Neural cell (in vitro differentiated cells): ENCODE measurements at regions not wholly inside any gene's neighbourhood (a gene's known extent, or its start where the extent isn't known, plus 50 kb on each side); places are given as distances from the start of the nearest gene placed in this dataset.

Source experiments
- EZH2 ChIP-seq: fragments of 200-600, 300-800 bp; shearing (Covaris generic), sonication (generic); IDR thresholded peaks from 2 replicates; pipeline ENCODE4 v1.6.1; 2014; ENCODE audit warnings: antibody characterized with exemption, low read length, borderline replicate concordance, mild to moderate bottlenecking; ENCODE audit not compliant: insufficient read depth, poor library complexity, severe bottlenecking
- POLR2AphosphoS5 ChIP-seq: IDR thresholded peaks from 2 replicates; pipeline ENCODE4 v1.6.1; 2012
- RAD21 ChIP-seq: fragments of 450-650 bp; conservative IDR thresholded peaks from 2 replicates; pipeline ENCODE4 v1.6.1; 2014; ENCODE audit warnings: antibody characterized with exemption, mild to moderate bottlenecking, moderate library complexity
- TF ChIP-seq, protein P1 (sequence below): fragments of 450-650 bp; IDR thresholded peaks from 2 replicates; pipeline ENCODE4 v1.5.1; 2014; ENCODE audit warnings: antibody characterized with exemption, mild to moderate bottlenecking, moderate library complexity; ENCODE audit not compliant: poor library complexity, severe bottlenecking

DNA sequence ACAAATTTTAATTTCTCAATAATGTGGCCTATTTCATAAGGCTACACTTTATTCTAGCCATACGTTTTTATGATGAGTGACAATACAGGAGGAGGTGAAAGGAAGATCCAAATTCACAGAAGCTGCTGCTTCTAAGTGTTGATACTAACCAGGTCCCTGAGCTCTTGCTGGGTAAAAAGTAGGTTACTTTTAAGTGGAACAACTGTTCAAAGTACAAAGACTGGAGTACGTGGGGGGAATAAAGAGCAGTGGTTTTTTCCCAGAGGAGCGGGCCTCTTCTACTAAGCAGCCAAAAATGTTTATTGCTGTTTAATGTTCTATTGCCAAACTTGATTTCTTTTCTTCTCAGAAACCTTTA, 301.8 kb downstream of the AEBP2 start:
- TF ChIP-seq, protein P1, sequence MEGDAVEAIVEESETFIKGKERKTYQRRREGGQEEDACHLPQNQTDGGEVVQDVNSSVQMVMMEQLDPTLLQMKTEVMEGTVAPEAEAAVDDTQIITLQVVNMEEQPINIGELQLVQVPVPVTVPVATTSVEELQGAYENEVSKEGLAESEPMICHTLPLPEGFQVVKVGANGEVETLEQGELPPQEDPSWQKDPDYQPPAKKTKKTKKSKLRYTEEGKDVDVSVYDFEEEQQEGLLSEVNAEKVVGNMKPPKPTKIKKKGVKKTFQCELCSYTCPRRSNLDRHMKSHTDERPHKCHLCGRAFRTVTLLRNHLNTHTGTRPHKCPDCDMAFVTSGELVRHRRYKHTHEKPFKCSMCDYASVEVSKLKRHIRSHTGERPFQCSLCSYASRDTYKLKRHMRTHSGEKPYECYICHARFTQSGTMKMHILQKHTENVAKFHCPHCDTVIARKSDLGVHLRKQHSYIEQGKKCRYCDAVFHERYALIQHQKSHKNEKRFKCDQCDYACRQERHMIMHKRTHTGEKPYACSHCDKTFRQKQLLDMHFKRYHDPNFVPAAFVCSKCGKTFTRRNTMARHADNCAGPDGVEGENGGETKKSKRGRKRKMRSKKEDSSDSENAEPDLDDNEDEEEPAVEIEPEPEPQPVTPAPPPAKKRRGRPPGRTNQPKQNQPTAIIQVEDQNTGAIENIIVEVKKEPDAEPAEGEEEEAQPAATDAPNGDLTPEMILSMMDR = no peak
- TF ChIP-seq RAD21 (no peak), POLR2AphosphoS5 (no peak), EZH2 (no peak)
